ENCODE measurements at regions not wholly inside any gene's neighbourhood (a gene's known extent, or its start where the extent isn't known, plus 50 kb on each side); places are given as distances from the start of the nearest gene placed in this dataset.

DNA sequence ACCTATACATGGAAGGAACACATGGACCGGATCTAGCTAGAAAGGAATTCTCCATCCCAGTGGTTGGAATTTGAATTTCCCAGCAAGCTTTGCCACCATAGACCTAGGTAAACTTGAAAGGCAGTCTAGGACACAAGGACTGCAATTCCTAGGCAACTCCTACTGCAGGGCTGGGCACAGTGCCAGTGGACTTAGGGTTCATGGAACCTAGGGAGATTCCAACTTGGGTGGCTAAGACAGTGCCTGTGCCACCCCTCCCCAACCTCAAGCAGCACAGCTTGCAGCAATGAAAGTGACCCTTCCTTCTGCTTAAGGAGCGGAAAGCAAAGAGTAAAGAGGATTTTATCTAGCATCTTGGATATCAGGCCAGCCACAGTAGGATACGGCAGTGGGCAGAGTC lies 663.3 kb downstream of the ELAVL2 start:
- Mint-ChIP-seq H3K9me3 (peaks cover 24% of the 10 kb centered on the region), H3K4me3 (no peak overlapping the region), H3K27me3 (no peaks in the 10 kb centered on the region), H3K27ac (no peak overlapping the region), H3K36me3 (ENCODE audit: low read depth) (no peaks in the 10 kb centered on the region), H3K4me1 (no peaks in the 10 kb centered on the region)
- no peak for ATAC-seq (replicated peaks)

DNA sequence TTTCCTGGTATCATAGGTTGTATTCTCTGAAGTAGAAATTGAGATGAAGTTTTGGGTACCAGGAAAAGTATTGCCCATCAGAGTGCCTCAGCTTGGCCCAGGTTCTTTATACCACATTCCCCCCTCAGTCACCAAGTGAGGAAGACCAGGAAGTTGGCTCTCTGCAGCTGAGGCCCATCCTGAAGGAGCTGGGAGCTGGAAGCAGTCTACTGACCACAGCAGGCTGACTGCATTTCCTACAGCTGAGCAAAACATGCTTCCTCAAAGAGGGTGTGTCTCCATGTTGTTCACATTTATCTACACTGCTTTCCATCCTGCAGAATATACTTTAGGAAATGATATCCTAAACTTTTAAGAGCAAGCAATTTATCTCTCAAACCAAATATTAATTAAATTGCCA lies 654.6 kb downstream of the ELAVL2 start:
- Mint-ChIP-seq H3K27me3 (no peaks in the 10 kb centered on the region), H3K9me3 (peaks cover 3% of the 10 kb centered on the region), H3K4me3 (no peak overlapping the region), H3K36me3 (ENCODE audit: low read depth) (no peaks in the 10 kb centered on the region), H3K27ac (no peak overlapping the region), H3K4me1 (no peaks in the 10 kb centered on the region)
- no peak for ATAC-seq (replicated peaks)

DNA sequence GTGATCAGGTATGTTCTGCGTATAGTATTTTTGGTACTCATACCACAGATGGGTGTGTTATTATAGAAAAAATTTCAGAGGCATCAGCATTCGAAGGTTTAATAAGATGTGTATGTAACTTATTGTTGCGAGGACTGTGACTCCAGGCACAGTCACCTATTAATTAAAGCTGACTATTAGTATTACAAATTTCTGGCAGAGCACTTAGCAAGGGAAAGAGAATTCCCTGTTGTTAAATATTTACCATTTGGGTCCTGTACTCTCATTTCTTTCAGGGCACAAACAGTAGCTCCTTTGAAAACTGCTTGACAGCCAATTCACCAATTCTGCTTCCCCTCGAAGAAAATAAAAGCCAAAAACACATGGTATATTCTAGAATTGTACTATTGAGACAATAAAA lies 653.8 kb downstream of the ELAVL2 start:
- ATAC-seq (replicated peaks): no peak
- Mint-ChIP-seq H3K36me3 (ENCODE audit: low read depth) (no peaks in the 10 kb centered on the region), H3K4me1 (no peaks in the 10 kb centered on the region), H3K27me3 (no peaks in the 10 kb centered on the region), H3K9me3 (peaks cover 5% of the 10 kb centered on the region), H3K4me3 (no peak overlapping the region), H3K27ac (no peak overlapping the region)

DNA sequence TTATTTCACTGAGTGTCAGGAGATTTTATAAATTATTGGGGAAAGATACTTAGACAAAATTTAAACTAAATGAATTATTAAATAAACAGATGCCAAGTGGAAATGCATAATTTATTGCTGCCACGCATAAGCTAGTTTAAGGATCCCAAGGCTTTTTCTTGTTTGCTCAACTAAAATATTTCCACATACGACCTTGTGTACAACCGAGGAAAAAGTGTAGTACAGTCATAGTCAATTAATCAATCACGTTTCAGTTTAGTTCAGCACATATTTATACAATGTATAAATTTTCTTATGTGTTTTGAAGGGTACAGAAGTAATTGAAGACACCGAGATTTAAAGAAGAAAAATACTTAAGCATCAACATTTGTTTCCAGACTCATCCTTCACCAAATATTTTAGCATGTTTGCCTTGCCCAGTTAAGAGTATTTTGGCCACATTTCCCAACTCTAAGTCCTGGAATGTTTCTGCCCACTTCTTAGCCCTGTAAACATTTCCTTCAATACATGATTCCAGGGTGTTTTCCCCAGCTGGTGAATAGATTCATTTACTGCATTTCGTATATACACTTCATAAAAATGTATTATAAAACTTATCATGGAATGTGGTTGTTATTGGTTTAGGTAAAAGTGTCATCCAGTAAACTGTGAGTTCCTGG lies 652.9 kb downstream of the ELAVL2 start:
- Mint-ChIP-seq H3K27me3 (no peaks in the 10 kb centered on the region), H3K4me3 (no peak overlapping the region), H3K9me3 (peaks cover 9% of the 10 kb centered on the region), H3K36me3 (ENCODE audit: low read depth) (no peaks in the 10 kb centered on the region), H3K27ac (no peak overlapping the region), H3K4me1 (no peaks in the 10 kb centered on the region)
- ATAC-seq (replicated peaks): no peak

DNA sequence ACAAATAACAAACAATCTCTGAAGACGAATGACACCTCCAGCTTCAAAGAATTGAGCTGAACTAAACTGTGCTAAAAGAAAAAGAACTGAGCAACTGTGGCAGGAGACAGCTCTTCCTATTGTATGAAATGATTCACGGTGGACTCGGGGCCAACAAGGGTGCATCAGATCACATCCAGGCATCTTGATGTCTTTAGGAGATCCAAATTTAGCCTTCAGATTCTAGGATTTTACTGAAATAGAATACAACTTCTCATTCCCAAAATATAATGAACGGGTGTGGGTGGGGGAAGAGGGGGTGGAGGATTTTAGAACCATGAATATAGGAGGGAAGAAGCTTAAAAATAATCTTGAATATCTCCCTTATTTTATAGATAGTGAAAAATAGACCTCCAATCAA lies 631.8 kb downstream of the ELAVL2 start:
- no peak overlapping the region for H3K27ac Mint-ChIP-seq
- no peaks in the 10 kb centered on the region for H3K36me3 Mint-ChIP-seq (ENCODE audit: low read depth)
- no peak for ATAC-seq (replicated peaks)
- no peak overlapping the region for H3K4me3 Mint-ChIP-seq
- no peaks in the 10 kb centered on the region for H3K4me1 Mint-ChIP-seq
- peaks cover 11% of the 10 kb centered on the region for H3K9me3 Mint-ChIP-seq
- no peaks in the 10 kb centered on the region for H3K27me3 Mint-ChIP-seq

DNA sequence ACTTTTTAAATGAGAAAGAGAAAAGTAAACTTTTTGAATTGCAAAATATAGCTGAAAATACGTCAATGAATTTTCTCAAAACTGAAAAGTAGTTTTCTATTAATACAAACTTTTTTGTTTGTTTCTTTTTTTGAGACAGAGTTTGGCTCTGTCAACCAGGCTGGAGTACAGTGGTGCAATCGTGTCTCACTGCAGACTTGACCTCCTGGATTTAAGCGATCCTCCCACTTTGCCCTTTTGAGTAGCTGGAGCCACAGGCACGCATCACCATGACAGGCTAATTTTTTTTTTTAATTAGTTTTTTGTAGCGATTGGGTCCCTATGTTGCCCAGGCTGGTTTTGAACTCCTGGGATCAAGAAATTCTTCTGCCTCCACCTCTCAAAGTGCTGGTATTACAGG lies 610.4 kb downstream of the ELAVL2 start:
- peaks cover 14% of the 10 kb centered on the region for H3K9me3 Mint-ChIP-seq
- H3K4me1 Mint-ChIP-seq: no peaks in the 10 kb centered on the region
- ATAC-seq (replicated peaks): no peak
- H3K27me3 Mint-ChIP-seq: no peaks in the 10 kb centered on the region
- H3K4me3 Mint-ChIP-seq: no peak overlapping the region
- H3K36me3 Mint-ChIP-seq (ENCODE audit: low read depth): no peaks in the 10 kb centered on the region
- no peak overlapping the region for H3K27ac Mint-ChIP-seq

DNA sequence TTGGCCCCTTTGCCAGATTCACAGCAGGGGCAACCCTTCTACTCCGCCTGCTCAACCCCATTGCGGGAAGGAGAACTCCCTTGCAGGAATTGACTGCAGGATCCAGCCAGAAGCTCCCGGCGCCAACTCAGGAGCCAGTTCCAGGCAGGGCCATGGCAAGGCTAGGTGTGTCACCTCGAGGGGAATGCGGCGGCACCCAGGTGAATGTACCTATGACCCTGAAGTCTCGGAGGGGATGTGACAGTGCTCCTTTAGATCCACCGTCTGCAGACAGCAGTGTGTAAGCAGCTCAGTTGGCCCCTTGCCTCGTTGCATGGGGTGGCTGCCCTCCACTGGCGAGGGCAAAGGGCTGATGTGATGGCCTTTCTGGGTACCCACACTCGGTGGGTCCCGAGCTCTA lies 606.6 kb downstream of the ELAVL2 start:
- H3K9me3 Mint-ChIP-seq: peaks cover 19% of the 10 kb centered on the region
- H3K36me3 Mint-ChIP-seq (ENCODE audit: low read depth): no peaks in the 10 kb centered on the region
- H3K27me3 Mint-ChIP-seq: no peaks in the 10 kb centered on the region
- H3K4me1 Mint-ChIP-seq: no peaks in the 10 kb centered on the region
- no peak for ATAC-seq (replicated peaks)
- no peak overlapping the region for H3K4me3 Mint-ChIP-seq
- H3K27ac Mint-ChIP-seq: no peak overlapping the region

DNA sequence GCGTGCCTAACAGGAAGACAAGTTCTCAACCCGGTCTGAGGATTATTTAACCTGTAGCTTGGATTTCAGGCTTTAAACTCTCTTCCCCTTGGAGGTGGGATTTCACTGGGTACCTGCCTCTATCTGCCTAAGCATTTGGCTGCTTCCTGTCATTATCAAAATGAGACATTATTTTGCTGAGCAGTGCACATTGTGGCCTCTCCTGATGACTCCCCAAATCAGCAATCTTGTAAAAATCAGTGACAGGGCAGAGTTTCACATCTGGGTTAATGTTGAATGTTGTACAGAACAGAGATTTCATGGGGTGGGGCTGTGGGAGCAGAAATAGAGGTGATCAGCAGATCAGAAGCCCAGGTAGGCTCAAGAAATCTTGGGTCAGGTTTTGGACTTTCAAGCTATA lies 605.9 kb downstream of the ELAVL2 start:
- H3K4me1 Mint-ChIP-seq: no peaks in the 10 kb centered on the region
- no peak for ATAC-seq (replicated peaks)
- no peaks in the 10 kb centered on the region for H3K27me3 Mint-ChIP-seq
- H3K27ac Mint-ChIP-seq: no peak overlapping the region
- no peak overlapping the region for H3K4me3 Mint-ChIP-seq
- peaks cover 23% of the 10 kb centered on the region for H3K9me3 Mint-ChIP-seq
- no peaks in the 10 kb centered on the region for H3K36me3 Mint-ChIP-seq (ENCODE audit: low read depth)

DNA sequence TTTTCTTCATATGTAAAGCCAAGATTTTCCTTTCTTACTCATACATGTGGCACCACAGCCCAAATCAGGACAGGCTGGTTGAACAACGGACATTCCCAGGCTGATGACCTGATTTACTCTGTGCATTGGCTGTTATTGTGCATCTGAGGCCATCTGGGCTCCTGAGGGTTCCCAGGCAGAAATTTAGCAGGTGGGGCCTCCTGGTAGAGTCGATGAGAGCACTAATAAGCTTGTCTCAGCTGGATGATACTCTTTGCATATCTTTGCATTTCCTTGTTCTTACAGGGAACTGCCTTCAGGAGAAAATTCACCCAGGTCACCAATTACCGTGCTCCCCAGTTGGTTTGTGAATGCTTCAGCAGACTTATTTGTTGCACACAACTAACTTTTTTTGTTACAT lies 605.1 kb downstream of the ELAVL2 start:
- no peaks in the 10 kb centered on the region for H3K27me3 Mint-ChIP-seq
- H3K4me3 Mint-ChIP-seq: no peak overlapping the region
- no peaks in the 10 kb centered on the region for H3K4me1 Mint-ChIP-seq
- no peak overlapping the region for H3K27ac Mint-ChIP-seq
- ATAC-seq (replicated peaks): no peak
- no peaks in the 10 kb centered on the region for H3K36me3 Mint-ChIP-seq (ENCODE audit: low read depth)
- H3K9me3 Mint-ChIP-seq: peaks cover 23% of the 10 kb centered on the region

DNA sequence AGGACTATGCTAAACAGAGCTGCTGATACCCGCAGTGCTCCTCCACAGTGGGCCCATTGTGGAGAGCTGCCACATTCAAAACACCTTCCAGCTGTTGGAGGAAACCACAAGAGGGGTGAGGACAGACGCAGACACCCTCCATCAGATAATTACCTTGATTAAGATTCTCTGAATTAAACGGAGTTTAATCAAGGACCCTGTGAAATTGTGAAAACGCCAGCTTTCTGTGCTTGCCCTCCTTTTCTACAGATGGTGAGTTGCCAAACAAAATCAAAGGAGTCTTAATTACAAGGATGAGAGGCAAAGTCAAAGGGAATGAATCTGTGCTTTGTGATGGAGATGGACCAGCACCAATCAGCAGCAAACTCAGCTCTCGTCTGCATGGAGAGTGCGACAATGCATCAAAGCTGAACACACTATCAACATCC lies 596.1 kb downstream of the ELAVL2 start:
- ATAC-seq (replicated peaks): no peak
- no peaks in the 10 kb centered on the region for H3K27me3 Mint-ChIP-seq
- H3K4me3 Mint-ChIP-seq: no peak overlapping the region
- H3K9me3 Mint-ChIP-seq: peaks cover 13% of the 10 kb centered on the region
- H3K36me3 Mint-ChIP-seq (ENCODE audit: low read depth): no peaks in the 10 kb centered on the region
- H3K4me1 Mint-ChIP-seq: no peaks in the 10 kb centered on the region
- no peak overlapping the region for H3K27ac Mint-ChIP-seq

DNA sequence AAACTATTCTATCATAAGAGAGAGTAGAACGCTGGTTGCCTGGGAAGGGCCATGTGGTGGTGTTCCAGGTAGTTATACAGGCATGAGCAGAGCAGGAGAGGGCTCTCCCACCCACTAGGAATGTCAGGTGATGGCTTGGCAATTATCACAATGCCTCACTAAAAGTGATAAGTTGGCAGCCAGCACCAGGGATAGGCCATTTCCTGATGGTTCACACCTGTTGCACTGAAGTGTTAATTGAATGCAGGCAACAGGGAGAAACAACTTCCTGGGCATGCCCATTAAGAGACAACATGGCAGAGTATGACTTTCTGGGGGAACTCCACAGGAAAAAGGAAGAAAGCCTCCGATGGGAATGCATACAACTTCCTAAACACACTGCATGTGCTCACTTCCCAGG lies 593.2 kb downstream of the ELAVL2 start:
- peaks cover 12% of the 10 kb centered on the region for H3K9me3 Mint-ChIP-seq
- H3K4me3 Mint-ChIP-seq: no peak overlapping the region
- no peaks in the 10 kb centered on the region for H3K36me3 Mint-ChIP-seq (ENCODE audit: low read depth)
- no peaks in the 10 kb centered on the region for H3K27me3 Mint-ChIP-seq
- no peak overlapping the region for H3K27ac Mint-ChIP-seq
- no peaks in the 10 kb centered on the region for H3K4me1 Mint-ChIP-seq
- ATAC-seq (replicated peaks): no peak

DNA sequence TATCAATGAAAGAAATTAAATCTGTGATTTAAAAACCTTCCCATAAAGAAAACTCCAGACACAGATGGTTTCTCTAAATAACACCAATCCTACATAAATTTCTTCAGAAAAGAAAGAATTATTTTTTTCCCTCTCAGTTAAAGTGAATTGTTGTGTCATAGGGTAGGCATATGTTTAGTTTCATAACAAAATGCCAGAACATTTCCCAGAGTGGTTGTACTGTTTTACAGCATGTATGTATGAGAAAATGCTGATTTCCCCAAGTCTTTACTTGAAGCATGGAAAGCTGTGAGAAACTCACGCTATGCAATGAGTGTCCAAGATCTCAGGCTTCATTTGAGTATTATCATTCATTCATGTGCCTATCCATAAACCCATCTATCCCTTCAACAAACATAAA lies 582.5 kb downstream of the ELAVL2 start:
- Mint-ChIP-seq H3K4me3 (no peak overlapping the region), H3K36me3 (ENCODE audit: low read depth) (no peaks in the 10 kb centered on the region), H3K27ac (no peak overlapping the region), H3K27me3 (no peaks in the 10 kb centered on the region), H3K4me1 (no peaks in the 10 kb centered on the region), H3K9me3 (peaks cover 7% of the 10 kb centered on the region)
- ATAC-seq (replicated peaks): no peak

DNA sequence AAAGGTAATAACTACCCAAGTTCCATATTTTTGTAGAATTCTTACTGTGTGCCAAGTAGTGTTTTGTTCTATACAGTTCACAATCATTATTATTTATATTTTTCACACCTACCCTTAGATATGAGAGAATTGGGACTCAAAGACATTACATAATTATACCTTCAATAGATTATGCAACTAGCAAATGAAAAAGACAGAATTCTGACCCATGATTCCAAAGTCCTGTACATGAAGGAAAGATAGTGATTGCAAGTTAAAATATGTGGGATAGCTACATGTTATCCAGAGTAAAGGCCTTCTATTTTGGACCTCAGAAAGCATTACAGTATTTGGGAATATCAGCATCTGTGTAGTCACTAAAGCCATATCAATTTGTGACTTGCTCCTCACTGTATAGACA lies 581.0 kb downstream of the ELAVL2 start:
- no peaks in the 10 kb centered on the region for H3K4me1 Mint-ChIP-seq
- H3K4me3 Mint-ChIP-seq: no peak overlapping the region
- no peak overlapping the region for H3K27ac Mint-ChIP-seq
- H3K27me3 Mint-ChIP-seq: no peaks in the 10 kb centered on the region
- peaks cover 12% of the 10 kb centered on the region for H3K9me3 Mint-ChIP-seq
- H3K36me3 Mint-ChIP-seq (ENCODE audit: low read depth): no peaks in the 10 kb centered on the region
- no peak for ATAC-seq (replicated peaks)

DNA sequence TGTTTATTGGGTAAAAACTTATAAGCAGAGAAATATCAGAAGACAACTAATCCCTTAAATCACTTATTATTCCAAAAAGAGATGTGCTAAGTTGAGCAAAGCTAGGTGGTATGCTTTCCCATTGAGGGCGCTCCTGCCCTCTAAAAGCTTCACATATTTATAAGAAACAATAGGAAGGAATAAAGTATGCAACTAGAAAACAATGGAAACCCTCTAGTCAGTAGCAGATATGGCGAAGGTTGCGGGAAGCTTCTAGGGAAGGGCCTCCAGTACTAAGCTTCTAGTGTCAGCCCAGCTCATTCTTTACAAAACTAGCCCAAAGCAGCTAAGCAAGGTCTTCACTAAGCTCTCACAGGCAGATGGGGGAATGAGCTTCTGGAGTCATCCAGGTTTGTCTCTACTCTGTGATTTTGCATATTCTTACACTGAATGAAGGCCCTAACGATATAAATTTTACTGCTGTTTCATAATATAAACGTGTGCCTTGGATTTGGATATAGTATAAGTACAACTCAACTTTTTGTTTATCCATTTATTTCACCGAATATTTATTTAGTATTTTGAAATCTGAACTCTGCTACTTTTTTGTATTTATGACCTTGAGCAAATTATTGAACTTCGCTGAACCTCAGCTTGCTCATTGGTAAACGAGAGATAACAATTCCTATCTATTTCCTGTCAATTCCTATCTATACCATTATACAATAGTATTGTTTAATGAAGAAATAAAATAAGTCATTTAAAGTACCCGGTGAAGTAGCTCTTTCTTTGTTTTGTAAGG lies 571.4 kb downstream of the ELAVL2 start:
- Mint-ChIP-seq H3K4me1 (no peaks in the 10 kb centered on the region), H3K9me3 (peaks cover 18% of the 10 kb centered on the region), H3K27ac (no peak overlapping the region), H3K36me3 (ENCODE audit: low read depth) (no peaks in the 10 kb centered on the region), H3K4me3 (no peak overlapping the region), H3K27me3 (no peaks in the 10 kb centered on the region)
- ATAC-seq (replicated peaks): no peak

DNA sequence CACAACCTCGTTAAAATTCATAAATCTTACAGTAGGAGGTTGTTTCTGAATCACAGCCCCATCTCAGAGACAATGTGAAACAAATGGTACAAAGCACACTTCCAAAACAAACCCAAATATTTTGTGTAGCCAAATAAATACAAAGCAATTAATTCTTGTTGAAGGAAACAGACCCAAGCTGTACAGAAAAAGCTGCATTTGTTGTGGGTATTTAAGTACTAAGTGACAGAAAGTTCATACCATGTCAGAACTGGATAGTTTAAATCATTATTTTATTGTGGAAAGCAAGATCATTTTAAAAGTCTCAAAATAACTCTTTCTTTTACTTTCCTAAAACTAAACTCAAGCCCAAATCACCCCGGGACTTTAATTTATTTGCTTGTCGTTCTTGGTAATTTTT lies 570.7 kb downstream of the ELAVL2 start:
- H3K36me3 Mint-ChIP-seq (ENCODE audit: low read depth): no peaks in the 10 kb centered on the region
- H3K9me3 Mint-ChIP-seq: peaks cover 15% of the 10 kb centered on the region
- no peaks in the 10 kb centered on the region for H3K4me1 Mint-ChIP-seq
- H3K27me3 Mint-ChIP-seq: no peaks in the 10 kb centered on the region
- H3K27ac Mint-ChIP-seq: no peak overlapping the region
- H3K4me3 Mint-ChIP-seq: no peak overlapping the region
- no peak for ATAC-seq (replicated peaks)

Measured in activated T-helper 17 cell treated with anti-CD3 and anti-CD28 coated beads, Interleukin-2, amount 50 U/mL, for 72 hours (primary cell).